HG02642 (cell line): ENCODE measurements at regions not wholly inside any gene's neighbourhood (a gene's known extent, or its start where the extent isn't known, plus 50 kb on each side); places are given as distances from the start of the nearest gene placed in this dataset.
A peak's percentile ranks its signal among the peaks of the same experiment; 100 is the strongest.

ENCODE experiments used
- ATAC-seq: cut with Tn5 transposase; IDR thresholded peaks from one replicate; pipeline ENCODE4 v1.9.1; 2021; ENCODE audit warnings: mild to moderate bottlenecking; ENCODE audit not compliant: unreplicated experiment, poor library complexity

DNA sequence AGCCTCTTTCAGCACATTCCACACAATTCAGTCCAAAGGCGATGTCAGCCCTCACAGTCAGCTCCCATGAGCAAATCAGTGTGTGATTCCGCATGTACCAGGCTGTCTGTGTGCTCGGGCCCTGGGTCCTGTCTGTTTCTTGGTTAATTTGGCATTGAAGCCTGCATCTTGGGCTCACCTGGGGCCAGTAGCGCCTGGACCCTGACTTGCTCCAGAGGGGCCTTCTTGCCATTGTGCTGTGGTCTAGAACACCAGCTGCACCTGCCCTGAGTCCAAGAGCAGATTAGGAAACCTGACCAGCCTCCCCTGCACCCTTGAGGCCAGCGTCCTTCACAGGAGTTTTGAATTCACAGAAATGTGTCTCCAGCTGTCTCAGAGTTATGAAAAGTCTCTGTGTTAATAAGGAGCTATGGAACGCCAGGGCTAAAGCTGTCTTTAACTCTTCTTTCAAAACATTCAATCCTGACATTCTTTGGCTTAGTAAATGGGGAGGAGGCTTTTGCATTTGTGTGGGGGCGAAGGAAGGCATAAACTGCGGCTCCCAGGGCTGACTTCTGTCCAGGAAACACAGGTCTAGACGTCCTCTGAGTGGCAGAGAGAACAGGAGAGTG is 102.2 kb downstream of the ARF6 start:
- no peak for ATAC-seq

DNA sequence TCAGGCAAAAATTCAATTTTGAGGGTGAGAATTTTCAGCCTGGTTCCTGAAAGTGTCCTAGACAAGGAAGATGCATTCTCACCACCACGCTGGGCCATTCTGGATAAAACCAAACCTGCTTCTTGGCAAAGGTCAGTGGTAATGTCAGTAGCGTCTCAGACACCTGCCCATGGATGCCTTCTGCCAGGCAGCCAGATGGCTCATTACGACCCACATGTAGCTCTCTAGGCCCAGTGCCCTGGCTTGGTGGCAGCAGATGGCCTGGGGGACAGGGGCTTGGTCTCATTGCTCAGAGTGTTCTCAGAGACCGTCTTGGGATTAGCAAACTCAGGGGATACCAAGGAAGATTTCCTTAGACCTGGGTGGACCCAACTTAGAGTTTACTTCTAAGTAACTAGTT is 105.1 kb downstream of the ARF6 start:
- no peak for ATAC-seq

GRCh38 chr14:49999146-49999761 is 106.4 kb downstream of the ARF6 start:
- peak; percentile 37 for ATAC-seq

GRCh38 chr14:49999826-50000379 is 107.0 kb downstream of the ARF6 start:
- no peak for ATAC-seq

DNA sequence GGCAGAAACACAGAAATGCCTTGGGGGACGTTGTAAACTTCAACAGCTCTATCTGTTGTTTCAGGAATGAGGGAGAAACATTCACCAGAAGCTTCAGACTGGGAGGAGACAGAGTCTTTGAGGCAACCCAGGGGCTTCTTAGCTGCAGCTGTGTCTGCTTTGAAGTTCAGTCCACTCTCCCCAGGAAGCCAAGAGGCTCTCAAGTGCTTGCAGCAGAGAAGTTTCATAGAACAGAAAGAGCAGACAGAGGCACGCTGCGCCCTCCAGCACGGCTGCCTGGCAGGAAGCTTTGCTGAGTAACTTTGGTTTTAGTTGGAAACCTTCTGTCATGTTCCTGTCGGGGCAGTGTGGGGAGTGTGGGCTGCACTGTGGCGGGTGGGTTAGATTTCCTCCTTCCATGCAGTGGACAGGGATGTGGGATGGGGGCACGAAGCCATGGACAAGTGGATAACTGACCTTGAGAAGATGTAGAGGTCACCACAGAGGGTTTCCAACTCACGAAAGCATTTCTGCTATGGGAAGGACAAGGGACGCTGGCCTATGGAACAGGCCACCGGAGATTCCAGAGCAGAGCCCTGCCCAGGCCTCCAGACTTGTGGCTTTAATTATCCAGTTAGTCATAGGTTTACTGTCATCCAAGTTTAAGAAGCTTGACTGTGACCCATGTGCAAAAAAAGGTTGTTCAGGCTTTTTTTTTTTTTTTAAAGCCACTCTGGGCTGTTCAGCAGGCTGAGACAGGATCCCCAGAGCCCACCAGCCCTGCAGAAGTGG is 107.7 kb downstream of the ARF6 start:
- no peak for ATAC-seq

- peak; percentile 31 for ATAC-seq
These were observed 108.5 kb downstream of the ARF6 start for GRCh38 chr14:50001151-50001998.

GRCh38 chr14:50001999-50002925 is 109.4 kb downstream of the ARF6 start:
- no peak for ATAC-seq

- ATAC-seq: no peak
These were observed 110.0 kb downstream of the ARF6 start for GRCh38 chr14:50002926-50003212.

- peak; percentile 55 for ATAC-seq
These were observed 110.5 kb downstream of the ARF6 start for GRCh38 chr14:50003213-50004021.

GRCh38 chr14:50006141-50006540 is 110.2 kb downstream of the VCPKMT start:
- no peak for ATAC-seq

DNA sequence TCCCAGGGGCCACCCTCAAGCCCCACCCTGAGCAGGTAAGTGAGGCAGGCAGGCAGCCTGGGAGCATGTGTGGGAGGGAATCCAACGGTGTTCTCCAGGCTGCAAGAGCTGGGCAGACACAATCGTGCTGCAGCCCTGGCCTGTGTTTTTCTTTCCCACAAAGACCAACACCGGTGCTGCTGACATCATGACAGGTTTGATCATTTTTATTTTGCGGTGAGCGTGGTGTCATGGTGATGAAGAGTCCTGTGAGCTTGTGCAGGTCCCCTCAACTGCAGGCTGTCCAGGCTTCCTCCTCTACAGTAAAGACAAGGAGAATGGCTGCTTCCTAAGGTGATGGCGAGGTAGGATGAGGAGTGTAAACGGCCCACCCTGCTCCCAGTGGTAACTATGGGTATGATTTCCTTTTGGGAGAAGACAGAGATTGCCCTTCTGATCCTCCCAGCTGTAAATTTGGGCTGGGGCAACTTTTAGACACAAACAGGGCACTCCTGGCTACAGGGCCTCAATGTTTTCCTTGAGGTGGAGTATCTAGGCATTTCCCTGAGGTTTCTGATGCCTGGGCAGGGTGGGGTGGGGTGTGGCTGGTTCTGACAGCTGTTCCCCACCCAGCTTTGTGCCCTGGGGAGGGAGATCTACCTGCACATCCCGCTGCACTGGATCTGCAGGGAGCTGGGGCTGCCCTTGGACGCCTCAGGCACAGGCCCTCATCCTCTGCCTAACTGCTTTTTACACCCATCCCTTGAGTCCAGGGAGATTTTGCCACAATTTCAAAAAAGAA is 109.1 kb downstream of the VCPKMT start:
- no peak for ATAC-seq

GRCh38 chr14:50008562-50008961 is 107.8 kb downstream of the VCPKMT start:
- ATAC-seq: peak; percentile 46

DNA sequence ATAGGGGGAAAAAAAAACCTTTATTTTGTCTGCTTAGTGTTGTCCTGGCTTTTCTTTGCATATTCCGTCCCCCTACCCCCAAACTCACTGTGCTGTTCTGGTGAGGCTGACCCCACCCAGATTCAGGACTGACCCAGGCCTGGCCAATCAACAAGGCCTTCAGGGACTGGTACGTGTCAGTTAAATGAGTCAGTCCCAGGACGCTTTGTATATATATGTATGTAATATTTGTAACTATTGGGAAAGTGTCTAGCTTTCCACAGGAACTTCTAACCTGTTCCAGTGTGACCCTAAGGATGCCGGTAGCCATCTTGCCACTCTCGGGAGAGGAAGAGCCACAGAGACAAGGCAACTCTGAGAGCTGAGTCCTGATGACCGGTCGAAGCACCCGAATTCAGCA is 107.4 kb downstream of the VCPKMT start:
- peak; percentile 24 for ATAC-seq

GRCh38 chr14:50010752-50011151 is 105.6 kb downstream of the VCPKMT start:
- no peak for ATAC-seq

- ATAC-seq: no peak
These were observed 105.1 kb downstream of the VCPKMT start for GRCh38 chr14:50011242-50011641.

DNA sequence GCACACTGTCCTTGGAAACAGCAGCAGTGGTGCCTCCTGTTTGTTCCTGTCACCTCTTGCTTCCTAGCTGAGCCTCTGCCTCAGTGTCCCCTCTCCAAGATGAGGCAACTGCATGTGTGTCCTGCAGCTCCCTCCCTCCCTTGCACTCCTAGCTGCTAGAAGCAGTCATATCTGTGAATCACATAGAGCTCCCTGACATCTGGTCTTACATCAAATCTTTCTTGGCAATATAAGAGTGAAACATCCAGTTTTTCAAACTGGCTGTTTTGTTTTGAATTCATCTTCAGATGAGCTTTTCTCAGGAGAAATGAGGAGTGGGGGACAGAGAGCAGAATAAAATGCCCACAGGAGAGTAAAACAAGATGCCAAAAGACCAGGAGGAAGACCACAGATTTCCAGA is 103.7 kb downstream of the VCPKMT start:
- no peak for ATAC-seq

DNA sequence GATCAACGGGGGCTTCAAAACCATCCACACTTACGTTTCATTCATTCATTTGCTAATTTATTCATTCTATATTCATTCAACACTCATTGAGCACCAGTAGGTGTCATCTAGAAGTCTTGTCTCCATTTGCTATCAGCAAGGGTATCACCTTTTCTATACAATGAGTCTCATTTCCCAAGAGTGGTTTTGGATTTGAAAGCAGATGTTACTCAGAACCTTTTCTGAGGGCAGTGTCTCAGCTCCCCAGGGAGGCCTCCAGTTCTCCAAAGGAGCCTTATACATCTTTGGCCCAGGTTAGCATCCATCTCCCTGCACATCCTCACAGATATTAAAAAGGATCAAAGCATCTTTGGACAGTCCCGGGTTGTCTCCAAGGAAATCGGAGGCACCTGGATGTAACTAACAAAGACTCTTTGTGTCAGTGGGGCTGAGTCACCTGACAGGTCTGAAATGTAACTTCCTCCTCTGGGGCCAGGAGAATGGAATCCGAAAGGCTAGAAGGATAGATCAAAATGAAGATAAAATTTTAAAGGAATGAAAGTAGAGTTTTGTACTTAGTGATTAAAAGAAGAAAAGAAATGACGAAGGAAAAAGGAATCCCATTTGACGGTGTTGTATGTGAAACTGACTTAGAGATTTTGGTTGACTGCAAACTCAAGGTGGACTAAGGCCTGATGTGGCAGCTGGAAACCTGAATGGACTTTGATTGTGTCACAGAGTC is 103.0 kb downstream of the VCPKMT start:
- no peak for ATAC-seq
